Brain pericyte (primary cell): ENCODE measurements at regions not wholly inside any gene's neighbourhood (a gene's known extent, or its start where the extent isn't known, plus 50 kb on each side); places are given as distances from the start of the nearest gene placed in this dataset.
"Not testable (repeated sequence)": the region's sequence is repeated elsewhere in the genome, so short reads cannot be mapped to it uniquely, and the experiment has no call there.

ENCODE experiments used
- DNase-seq: peaks from one replicate; pipeline ENCODE4 v3.0.0-alpha.2; 2012; ENCODE audit warnings: low read depth, low spot score

DNA sequence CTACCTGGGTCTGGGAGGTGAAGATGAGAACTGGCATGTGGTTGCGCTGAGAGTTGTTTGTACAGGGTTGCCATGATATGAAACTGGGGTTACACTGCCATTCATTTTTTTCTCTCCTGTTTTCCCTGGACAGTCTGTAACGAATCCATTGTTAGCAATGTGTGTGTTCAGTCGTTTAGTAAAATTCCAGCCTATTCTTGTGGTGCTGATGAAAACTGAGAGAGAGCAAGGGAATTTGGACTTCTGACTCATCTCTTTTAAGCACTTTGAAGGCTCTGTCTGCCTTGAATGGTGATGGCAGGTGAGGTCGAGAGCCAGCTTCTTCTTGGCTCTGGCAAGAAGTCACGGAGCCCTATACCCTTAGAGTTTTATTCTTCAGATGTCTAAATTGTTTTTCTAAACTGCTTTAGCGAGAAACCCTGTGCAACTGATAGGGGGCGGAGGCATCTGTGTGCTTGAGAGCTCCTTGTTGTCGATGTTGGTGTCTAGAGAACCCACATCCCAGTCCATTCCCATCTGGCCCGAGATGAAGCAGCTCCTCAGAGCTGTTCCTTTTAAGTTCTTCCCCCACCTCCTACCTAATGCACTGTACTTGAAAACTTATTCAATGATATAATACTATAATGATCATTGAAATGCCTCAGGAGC, 204.4 kb downstream of the TMX1 start:
- no peak for DNase-seq

DNA sequence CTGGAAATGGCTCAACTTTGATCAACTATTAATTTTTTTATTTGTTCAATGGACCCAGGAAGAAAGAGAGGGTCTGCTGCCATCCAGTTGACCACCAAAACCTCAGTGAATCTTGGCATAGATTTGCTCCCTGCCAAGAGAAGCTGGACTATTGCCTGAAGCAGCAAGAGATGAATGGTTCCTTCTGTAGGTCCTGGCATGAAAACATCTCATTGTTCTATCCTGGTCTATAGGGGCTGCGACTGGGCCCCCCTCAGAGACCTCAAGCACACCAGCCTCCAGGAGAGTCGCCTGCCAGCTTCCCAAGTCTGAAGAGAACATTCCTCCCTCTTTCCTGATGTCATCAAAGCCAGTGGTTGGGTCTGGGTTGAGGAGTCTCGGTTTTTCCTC, 204.9 kb downstream of the TMX1 start:
- no peak for DNase-seq

DNA sequence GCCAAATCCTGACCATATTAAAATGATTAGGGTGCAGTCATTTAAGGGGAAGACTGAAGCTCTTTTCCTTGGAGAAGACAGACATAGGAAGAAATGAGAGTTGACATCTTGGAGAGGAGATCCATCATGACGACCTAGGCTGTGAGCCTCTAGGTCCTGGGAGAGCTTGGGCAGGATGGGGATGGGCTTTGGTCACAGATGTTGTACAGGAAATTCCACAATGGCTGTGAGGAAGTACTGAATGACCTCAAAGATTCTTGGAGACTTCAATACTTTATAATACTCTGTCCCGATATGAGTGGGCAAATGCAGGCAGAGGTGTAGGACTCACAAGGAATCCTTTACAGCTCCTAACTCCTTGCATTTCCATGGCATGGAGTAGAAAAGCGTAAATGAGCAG, 204.9 kb upstream of the FRMD6 start:
- DNase-seq: no peak

DNA sequence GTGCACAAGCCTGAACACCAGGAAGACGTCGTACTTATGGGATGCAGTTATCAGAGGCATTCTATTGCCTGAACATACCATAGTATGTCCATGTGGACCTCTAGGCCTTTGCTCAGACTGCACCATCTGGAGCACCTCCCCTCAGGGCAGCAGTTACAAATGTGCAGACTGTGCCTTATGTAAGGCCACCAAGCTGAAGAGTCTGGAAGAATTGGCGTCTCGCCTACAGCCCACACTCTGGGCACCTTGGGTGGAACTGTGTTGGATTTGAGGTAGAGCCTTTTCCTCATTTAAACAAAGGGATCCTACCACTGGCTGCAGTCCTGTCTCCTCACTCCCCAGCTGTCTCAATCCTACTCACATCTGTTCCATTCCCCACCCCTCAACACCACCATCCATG, 204.3 kb upstream of the FRMD6 start:
- DNase-seq: no peak

DNA sequence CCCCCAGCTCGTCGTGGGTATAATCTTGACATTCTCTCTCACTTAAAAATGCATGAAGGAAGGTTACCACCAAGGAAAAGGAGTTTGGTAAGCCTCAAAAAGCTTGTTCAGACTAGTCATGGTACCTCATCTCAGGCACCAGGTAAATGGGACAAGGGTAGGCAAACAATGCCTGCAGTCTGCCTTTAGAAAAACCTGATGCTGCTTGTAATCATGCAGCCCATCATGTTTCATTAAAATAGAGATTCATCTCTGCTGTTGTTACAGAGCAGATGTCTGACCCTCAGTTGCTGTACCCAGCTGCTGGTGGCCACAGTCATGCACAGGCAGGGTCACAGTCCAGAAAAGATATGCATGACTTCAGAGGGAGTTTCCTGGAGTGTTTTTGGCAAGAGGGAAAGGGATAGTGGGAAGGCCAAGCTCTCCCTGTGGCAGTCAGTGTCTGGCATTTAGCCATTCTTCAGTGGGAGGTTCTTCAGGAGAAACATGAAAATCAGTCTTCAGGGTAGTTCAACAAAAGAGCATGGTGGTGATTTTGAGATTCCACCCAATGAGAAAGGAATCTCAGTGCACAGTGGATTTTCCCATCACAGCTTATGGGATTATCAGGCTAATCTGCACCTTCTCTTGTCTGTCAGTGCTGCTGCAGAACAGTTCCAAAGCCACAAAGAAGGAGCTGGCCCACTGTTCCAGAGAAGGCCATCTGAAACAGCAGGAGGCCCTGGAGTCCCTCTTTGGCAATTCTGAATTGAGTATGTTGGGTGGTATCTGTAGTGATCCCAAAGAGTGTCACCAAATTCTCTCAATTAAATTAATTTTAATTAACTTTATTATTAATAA, 202.7 kb upstream of the FRMD6 start:
- no peak for DNase-seq

DNA sequence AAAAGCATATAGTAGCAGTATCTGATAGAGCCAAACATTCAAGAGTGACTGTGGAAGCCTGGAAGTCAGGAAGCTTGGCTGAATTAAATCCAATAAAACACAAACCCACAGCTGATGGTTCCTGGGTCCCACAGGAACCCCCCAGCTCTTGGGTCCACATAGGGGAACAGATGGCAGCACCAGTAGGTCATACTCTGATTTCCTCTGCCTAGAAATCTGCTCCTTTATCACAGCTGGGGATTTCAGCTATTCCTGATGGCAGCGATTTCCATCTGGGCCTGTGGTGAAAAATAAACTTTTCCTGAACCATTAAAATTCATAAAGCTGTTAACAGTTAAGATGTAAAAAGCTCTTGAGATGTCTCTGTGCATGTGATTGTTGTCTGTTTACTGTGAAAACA, 202.0 kb upstream of the FRMD6 start:
- DNase-seq: no peak

DNA sequence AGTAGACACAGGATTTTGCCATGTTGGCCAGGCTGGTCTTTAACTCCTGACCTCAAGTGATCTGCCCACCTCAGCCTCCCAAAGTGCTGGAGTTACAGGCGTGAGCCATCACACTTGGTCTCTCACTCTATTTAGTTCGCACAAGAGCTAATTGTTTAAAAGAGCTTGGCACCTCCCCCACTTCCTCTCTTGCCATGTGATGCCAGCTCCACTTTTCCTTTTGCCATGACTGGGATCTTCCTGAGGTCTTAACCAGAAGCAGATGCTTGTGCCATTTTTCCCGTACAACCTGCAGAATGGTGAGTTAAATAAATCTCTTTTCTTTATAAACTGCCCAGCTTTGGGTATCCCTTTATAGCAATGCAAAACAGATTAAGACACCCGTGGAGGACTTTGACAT, 200.1 kb upstream of the FRMD6 start:
- no peak for DNase-seq

DNA sequence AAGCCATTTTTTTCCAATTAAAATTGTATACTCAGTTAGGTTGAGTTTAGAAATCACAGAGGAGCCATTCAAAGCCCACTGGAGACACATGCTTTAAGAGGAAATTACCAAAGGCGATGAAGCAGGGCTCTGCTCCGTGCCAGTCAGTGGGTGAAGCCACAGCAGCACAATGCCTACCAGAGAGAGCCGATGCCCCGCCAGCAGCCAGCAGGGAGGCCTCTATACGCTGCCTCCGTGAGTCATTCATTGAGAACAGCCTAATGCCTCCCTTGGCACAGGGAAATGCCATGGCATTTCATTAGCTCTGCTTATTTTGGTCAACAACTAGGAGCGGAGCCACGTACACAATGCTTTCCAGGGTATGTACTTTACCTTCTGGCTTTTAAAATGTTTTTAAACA, 197.8 kb upstream of the FRMD6 start:
- DNase-seq: no peak

DNA sequence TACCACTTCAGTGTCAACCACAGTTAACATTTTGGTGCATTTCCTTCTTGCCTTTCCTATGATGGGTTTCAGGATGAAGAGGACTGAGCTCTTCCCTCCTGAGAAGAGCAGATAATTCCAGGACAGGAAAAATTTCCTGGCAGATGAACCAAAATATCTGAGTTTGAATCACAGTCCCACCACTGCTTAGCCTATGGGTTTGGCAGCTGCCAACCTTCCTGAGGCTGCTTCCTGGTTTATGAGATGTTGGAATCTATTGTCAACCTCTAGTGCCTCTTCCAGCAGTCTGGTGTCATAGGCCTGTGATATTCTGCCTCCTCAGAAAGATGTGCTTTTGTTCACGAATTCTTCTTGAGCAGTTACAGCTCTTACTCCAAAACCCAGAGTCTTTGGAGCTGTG, 197.4 kb upstream of the FRMD6 start:
- DNase-seq: no peak

DNA sequence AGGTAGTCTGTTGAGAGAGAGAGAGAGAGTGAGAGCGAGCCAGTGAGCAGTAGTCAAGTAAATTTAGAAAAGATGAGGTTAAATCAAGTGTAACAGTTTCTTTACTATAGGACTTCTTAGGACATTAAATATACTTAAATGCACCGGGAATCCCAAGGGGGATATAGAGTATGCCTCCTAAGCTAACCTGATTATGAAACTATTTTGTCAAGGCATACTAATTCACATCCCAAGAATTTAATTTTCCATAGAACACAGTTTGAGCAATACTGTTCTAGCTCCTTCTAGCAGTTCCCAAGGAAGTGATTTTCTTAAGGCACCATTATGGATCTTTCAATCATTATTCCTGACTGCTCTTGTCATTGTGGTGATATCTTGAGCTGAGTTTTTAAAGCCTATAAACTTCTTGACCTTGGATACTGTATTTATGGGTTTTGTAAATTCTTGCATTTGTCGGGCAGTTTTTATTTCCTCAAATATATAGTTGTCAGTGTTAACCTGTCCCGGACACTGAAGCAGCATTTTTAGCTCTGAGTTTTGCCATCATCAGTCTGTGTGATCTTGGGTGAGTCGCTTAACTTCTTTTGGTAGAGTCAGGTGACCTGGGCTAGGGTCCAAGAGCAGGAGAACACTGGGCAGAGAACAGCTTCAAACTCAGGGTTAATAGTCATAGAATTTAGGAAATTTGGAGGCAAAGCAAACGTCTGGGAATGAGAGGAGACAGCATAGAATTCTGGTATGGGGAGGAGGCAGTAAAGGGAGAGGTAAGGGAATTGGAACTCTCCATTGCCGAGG, 196.5 kb upstream of the FRMD6 start:
- no peak for DNase-seq

DNA sequence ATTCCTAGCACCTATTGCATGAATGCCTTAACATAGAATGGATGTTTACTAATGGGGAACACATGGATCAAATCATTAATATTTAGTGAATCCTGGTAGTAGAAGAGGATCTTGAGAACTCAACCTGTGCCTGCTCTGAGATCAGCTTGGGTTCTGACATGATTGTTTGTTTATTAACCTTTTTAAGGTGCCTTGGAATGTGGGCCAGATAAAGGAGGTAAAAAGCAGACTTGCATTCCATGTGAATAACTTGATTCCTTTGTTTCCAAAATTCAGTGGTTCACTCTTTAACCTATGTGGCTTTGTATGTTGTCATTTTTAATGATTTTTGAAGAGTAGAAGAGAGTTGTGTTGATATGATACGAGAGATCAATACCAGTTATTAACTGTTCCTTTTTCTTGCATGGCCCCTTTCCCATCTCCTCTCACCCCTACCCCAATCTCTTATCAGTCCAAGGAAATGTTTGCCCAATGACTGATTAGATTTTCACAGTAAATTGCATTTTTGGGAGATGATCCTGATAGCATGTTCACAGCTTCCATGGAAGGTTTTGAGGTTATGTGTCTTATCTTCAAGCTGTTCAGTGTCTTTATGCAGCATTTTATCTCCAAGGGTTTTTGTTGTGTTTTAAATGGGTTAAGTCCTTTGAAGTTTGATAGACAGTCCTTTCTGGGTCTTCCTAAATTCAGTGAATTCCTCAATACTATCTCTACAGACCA, 193.7 kb upstream of the FRMD6 start:
- DNase-seq: no peak

DNA sequence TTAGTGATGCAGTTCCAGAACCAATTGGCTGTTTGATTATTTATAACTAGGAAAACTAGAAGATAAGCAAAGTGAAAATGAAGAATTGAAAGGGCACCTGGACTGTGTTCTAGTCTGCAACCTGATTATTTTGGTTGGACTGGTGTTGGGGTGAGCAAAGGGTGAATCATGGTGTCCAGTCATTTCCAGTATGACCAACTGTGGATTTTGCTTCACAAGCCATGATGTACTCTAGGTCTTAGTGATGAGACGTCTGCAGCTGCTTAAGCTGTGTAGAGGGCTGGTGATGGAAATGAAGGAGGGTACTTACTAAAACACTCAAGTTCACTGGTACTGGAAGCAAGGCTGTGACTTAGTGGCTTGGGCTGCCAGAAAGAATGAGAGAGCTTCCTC, 193.2 kb upstream of the FRMD6 start:
- DNase-seq: no peak

DNA sequence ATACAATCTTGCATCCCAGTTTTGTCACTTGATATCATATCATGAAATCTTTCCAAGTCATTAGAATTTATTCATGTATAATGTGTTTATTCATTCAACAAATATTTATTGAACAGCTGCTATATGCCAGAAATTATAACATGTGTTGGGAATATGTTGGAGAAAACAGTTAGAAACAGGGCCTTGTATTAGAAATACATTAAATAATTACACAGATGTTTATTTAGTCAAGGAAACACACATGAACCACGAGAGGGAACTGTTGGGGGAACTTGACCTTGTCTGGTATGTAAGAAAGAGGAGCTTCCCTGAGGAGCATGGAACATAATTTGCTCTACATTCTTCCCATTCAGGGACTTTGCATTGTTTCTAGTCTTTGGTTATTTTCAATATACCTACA, 191.7 kb upstream of the FRMD6 start:
- DNase-seq: no peak

DNA sequence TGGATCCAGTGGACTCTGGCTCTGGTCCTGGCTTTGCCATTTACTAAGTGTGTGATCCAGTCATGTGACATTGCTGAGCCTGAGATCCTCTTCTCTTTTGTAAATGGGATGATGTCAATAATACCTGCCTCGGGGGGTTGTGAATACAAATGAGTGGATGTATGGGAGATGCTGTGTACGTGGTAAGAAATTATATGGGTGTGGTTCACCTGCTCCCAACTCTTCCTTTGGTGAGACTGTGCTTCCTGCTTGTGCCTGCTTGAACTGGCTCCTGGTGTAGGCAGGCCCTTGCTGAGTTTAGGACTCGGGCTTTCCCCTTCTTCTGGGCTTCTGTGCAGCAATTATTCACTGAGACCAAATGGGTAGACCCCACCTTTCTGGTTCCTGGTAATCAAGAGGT, 189.5 kb upstream of the FRMD6 start:
- DNase-seq: no peak

DNA sequence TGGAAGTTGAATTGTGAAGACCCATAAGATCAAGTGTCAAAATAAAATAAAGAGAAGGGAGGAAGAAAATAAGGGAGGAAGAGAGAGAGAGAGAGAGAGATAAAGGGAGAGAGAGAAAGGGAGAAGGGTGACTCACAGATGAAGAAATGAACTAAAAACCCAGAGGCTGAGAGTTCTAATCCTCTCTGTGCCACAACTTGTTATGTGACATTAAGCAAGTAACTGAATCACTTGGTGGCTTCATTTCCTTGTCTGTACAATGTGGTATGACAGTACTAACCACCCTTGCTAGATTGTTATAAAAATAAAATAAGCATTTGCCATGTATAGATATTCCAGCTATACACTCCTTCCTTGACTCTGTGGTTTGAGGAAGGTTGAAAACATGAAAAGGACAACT, 189.0 kb upstream of the FRMD6 start:
- DNase-seq: no peak

DNA sequence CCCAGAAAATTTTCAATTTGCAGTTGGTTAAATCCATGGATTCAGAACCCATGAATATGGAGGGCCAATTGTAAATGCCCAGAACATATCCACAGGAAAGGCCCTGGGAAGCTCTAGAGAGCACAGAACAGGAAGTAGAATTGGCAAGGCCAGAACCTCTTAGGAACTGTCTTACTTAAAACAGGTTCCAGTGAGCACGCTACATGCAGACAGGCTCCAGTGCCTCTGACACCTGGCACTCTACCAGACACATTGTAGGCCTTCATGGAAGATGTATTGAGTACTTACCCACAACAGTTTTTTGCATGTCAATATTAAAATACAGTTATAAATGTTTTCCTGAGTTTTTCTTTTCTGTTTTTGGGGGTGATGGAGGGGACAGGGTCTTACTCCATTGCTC, 188.2 kb upstream of the FRMD6 start:
- no peak for DNase-seq

DNA sequence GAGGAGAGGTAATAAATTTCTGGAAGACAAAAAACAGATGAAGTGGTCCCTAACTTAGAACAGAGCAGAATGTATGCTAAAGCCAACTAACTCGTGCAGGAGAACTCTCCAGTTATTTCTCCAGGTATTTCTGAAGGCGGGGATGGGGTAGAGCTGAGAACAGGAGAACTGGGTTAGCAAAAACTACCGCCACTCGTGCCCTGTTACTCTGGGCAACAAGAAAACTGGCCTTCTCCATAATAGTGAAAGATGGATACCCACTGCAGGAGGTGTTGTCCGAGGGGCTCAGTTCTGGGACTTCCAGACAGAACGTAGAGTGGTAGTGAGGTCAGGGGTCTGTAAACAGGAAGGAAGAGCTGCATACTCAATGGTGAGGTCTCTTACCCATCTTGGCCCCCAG, 187.3 kb upstream of the FRMD6 start:
- no peak for DNase-seq

DNA sequence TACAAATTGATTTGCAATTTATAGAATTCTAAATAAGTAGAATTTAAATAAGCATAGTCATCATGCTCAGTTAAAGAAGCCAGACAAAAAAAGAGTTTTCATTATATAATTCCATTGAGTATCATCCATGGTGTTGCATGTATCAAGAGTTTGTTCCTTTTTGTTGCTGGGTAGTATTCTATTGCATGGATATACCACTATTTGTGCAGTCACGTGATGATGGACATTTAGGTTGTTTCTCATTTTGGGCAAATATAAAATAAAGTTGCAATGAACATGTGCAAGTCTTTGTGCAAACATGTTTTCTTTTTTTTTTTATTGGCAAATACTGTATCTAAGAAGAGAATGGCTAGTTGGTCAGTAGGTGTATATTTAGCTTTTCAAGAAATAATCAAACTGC, 186.2 kb upstream of the FRMD6 start:
- no peak for DNase-seq

DNA sequence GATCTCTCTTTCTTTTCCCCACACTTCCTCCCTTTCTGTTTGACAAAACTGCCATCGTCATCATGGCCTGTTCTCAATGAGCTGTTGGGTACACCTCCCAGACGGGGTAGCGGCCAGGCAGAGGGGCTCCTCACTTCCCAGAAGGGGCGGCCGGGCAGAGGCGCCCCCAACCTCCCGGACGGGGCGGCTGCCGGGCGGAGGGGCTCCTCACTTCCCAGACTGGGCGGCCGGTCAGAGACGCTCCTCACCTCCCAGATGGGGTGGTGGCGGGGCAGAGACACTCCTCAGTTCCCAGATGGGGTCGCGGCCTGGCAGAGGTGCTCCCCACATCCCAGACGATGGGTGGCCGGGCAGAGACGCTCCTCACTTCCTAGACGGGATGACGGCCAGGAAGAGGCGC, 184.3 kb upstream of the FRMD6 start:
- not testable (repeated sequence) for DNase-seq

DNA sequence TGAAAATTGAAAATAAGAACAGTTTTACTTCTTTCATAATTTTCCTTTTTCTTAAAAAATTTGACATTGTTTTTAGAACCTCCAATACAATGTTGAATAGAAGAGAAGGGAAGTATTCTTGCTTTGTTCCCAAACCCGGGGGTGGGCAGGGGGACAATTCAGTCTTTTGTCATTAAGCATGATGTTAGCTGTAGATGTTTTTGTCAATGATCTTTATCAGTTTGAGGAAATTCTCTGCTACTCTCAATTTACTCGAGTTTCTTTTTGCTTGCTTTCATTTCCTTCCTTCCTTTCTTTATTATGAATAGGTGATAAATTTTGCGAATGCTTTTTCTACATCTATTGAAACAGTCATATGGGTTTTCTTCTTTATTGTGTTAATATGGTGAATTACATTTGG, 183.2 kb upstream of the FRMD6 start:
- no peak for DNase-seq

DNA sequence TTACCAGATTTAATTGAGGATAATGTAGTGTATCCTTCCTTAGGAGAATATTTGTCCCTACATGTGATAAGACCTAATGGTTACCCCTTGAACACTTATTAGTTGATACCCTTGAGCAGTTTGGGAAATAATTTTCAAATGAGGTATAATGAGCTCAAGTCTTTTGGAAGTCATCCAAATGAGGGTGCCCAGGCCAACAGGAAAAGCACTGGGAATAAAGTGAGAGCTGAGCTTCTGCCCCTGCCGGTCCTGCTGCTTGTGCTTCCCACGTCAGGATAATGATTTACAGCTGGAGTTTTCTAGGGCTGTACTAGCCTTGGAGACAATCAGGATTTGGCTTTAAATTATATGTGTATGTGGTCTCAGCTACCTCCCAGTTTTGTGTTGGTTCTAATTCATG, 178.8 kb upstream of the FRMD6 start:
- DNase-seq: no peak

DNA sequence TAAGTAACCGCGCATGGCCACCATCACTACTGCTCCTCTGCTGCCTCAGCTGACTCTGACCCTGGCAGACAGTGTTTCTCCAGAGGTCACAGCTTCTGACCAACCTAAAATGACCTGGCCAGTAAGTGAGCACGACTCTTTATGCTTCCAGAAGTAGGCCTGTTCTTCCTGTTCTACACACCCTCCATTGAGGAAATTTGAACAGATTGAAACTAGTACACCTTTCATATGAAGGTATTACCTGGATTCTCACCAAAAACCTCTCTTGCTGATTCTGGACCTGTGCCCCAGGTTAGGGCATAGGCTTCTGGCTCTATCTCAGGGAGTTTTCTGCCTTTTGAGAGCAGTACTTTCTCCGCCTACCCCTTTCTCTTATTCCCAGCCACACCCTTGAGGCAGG, 178.4 kb upstream of the FRMD6 start:
- DNase-seq: no peak
